H1 (cell line): ENCODE measurements at regions not wholly inside any gene's neighbourhood (a gene's known extent, or its start where the extent isn't known, plus 50 kb on each side); places are given as distances from the start of the nearest gene placed in this dataset.

Experiments
- CTCF ChIA-PET: fragments of 300-600 bp; sonication (Branson Sonifier 250); formaldehyde crosslinking; loops from one replicate; lab custom pipeline; 2021; ENCODE audit not compliant: partially characterized antibody; lab: Charles Lee
- POLR2A ChIA-PET: fragments of 300-600 bp; sonication (Branson Sonifier 250); formaldehyde crosslinking; loops from one replicate; lab custom pipeline; 2021; ENCODE audit warnings: inconsistent platforms; ENCODE audit not compliant: partially characterized antibody; lab: Charles Lee
- DNase-seq, 2 experiments: peaks; one replicate each; pipeline versions ENCODE4 v3.0.0 to v3.0.0-alpha.2; 2010 to 2022; ENCODE audit warnings: low spot score in 2 of 2, low read depth in 1 of 2, mixed read lengths in 1 of 2
- FAIRE-seq: peaks from 2 replicates; lab custom pipeline; 2011; peaks lifted over from hg19 to GRCh38; lab: Jason Lieb, UNC
- H2AFZ ChIP-seq: 2 replicates; pipeline ENCODE4 v1.8.1; 2012; ENCODE audit warnings: low read length, inconsistent platforms
- H2AK5ac ChIP-seq: 2 replicates; pipeline ENCODE4 v1.6.1; 2013; ENCODE audit warnings: low read depth, low read length
- H2BK120ac ChIP-seq: replicated peaks from 2 replicates; pipeline ENCODE3; 2013; ENCODE audit warnings: low read depth, low read length, inconsistent platforms
- H2BK12ac ChIP-seq: 2 replicates; pipeline ENCODE4 v1.6.1; 2013; ENCODE audit warnings: low read depth, low read length
- H2BK15ac ChIP-seq: 2 replicates; pipeline ENCODE4 v1.6.1; 2013; ENCODE audit warnings: low read length
- H2BK20ac ChIP-seq: 2 replicates; pipeline ENCODE4 v1.6.1; 2013; ENCODE audit warnings: low read length
- H2BK5ac ChIP-seq: 2 replicates; pipeline ENCODE4 v1.6.1; 2013; ENCODE audit warnings: low read depth, low read length
- H3K14ac ChIP-seq: 2 replicates; pipeline ENCODE4 v1.6.1; 2013; ENCODE audit warnings: inconsistent platforms; ENCODE audit not compliant: insufficient read length
- H3K18ac ChIP-seq: 2 replicates; pipeline ENCODE4 v1.6.1; 2013; ENCODE audit warnings: low read length; ENCODE audit errors: extremely low read depth
- H3K23ac ChIP-seq: 2 replicates; pipeline ENCODE4 v1.6.1; 2013; ENCODE audit warnings: inconsistent platforms; ENCODE audit not compliant: insufficient read length
- H3K23me2 ChIP-seq: 2 replicates; pipeline ENCODE4 v1.6.1; 2013; ENCODE audit warnings: low read depth, low read length
- H3K27ac ChIP-seq: 2 replicates; pipeline ENCODE4 v1.6.1; 2011; ENCODE audit warnings: low read depth, low read length, inconsistent platforms
- H3K27me3 ChIP-seq, 4 experiments: replicated peaks in 1 of 4; 1 replicate in 1 of 4; 2 replicates in 3 of 4; pipeline versions ENCODE4 v1.6.1 to v1.8.1; 2011 to 2013; ENCODE audit warnings: low read length in 3 of 4, mild to moderate bottlenecking in 3 of 4, inconsistent platforms in 2 of 4, mixed read lengths in 2 of 4, moderate library complexity in 1 of 4; ENCODE audit not compliant: control insufficient read depth in 3 of 4, insufficient read depth in 3 of 4; ENCODE audit errors: extremely low read depth in 1 of 4
- H3K36me3 ChIP-seq, 4 experiments: 2 replicates each; pipeline versions ENCODE4 v1.6.1 to v1.8.1; 2011 to 2013; ENCODE audit warnings: mild to moderate bottlenecking in 4 of 4, low read length in 3 of 4, moderate library complexity in 2 of 4, control low read depth in 1 of 4, inconsistent platforms in 1 of 4; ENCODE audit not compliant: insufficient read depth in 4 of 4, control insufficient read depth in 2 of 4
- H3K4ac ChIP-seq: replicated peaks from 2 replicates; pipeline ENCODE3; 2013; ENCODE audit warnings: low read length, low read depth, mixed read lengths, inconsistent platforms; ENCODE audit not compliant: insufficient read length
- H3K4me1 ChIP-seq, 4 experiments: replicated peaks in 1 of 4; 1 replicate in 1 of 4; 2 replicates in 3 of 4; pipeline versions ENCODE4 v1.6.1 to v1.8.1; 2011 to 2013; ENCODE audit warnings: low read length in 3 of 4, inconsistent platforms in 2 of 4, mixed read lengths in 1 of 4; ENCODE audit not compliant: insufficient read depth in 4 of 4, control insufficient read depth in 3 of 4
- H3K4me2 ChIP-seq, 2 experiments: 2 replicates each; pipeline versions ENCODE4 v1.6.1 to v1.8.1; 2011 to 2013; ENCODE audit warnings: low read depth in 2 of 2, low read length in 2 of 2, control low read depth in 1 of 2, inconsistent platforms in 1 of 2, mild to moderate bottlenecking in 1 of 2; ENCODE audit not compliant: insufficient read depth in 1 of 2
- H3K4me3 ChIP-seq, 4 experiments: fragments of 200-600, 300-600 bp in 1 of 4; sonication (generic), shearing (Covaris generic), sonication (Bioruptor Twin) in 1 of 4; 2 replicates each; pipeline versions ENCODE4 v1.5.1 to v1.8.1; 2011 to 2016; ENCODE audit warnings: low read length in 4 of 4, low read depth in 3 of 4, control low read depth in 2 of 4, inconsistent platforms in 2 of 4, mild to moderate bottlenecking in 2 of 4, mixed read lengths in 1 of 4, moderate library complexity in 1 of 4; ENCODE audit not compliant: insufficient read depth in 2 of 4; ENCODE audit errors: extremely low read depth in 1 of 4
- H3K56ac ChIP-seq: replicated peaks from 2 replicates; pipeline ENCODE3; 2013; ENCODE audit warnings: low read depth, mild to moderate bottlenecking, mixed read lengths, low read length, inconsistent platforms; ENCODE audit not compliant: insufficient read length
- H3K79me1 ChIP-seq: 2 replicates; pipeline ENCODE4 v1.6.1; 2013; ENCODE audit warnings: low read depth, low read length, control low read depth
- H3K79me2 ChIP-seq, 2 experiments: 2 replicates each; pipeline versions ENCODE4 v1.6.1 to v1.8.1; 2012 to 2013; ENCODE audit warnings: low read length in 2 of 2, mild to moderate bottlenecking in 2 of 2, inconsistent platforms in 1 of 2; ENCODE audit not compliant: insufficient read depth in 2 of 2, control insufficient read depth in 1 of 2
- H3K9ac ChIP-seq, 4 experiments: replicated peaks in 1 of 4; 1 replicate in 1 of 4; 2 replicates in 3 of 4; pipeline versions ENCODE4 v1.6.1 to v1.8.1; 2011 to 2013; ENCODE audit warnings: low read depth in 3 of 4, low read length in 3 of 4, control low read depth in 2 of 4, mild to moderate bottlenecking in 2 of 4, moderate library complexity in 2 of 4, inconsistent platforms in 1 of 4; ENCODE audit errors: extremely low read depth in 1 of 4
- H3K9me3 ChIP-seq, 2 experiments: 2 replicates each; pipeline versions ENCODE4 v1.6.1 to v1.8.1; 2012 to 2013; ENCODE audit warnings: mild to moderate bottlenecking in 2 of 2, moderate library complexity in 2 of 2, control low read depth in 1 of 2, inconsistent platforms in 1 of 2, low read depth in 1 of 2, low read length in 1 of 2, mixed read lengths in 1 of 2; ENCODE audit not compliant: insufficient read depth in 2 of 2
- H4K20me1 ChIP-seq, 2 experiments: replicated peaks in 1 of 2; 2 replicates each; pipeline versions ENCODE3 to v1.8.1; 2011 to 2013; ENCODE audit warnings: inconsistent platforms in 2 of 2, low read length in 2 of 2, mild to moderate bottlenecking in 1 of 2; ENCODE audit not compliant: insufficient read depth in 2 of 2, control insufficient read depth in 1 of 2
- H4K5ac ChIP-seq: 2 replicates; pipeline ENCODE4 v1.6.1; 2013; ENCODE audit warnings: low read length, low read depth, mixed read lengths, inconsistent platforms; ENCODE audit not compliant: insufficient read length
- H4K8ac ChIP-seq: 2 replicates; pipeline ENCODE4 v1.8.0; 2013; ENCODE audit warnings: mild to moderate bottlenecking, moderate library complexity, low read length, inconsistent platforms; ENCODE audit not compliant: insufficient read depth; ENCODE audit errors: extremely low read depth
- H4K91ac ChIP-seq: replicated peaks from 2 replicates; pipeline ENCODE3; 2013; ENCODE audit warnings: low read length, mixed read lengths, inconsistent platforms; ENCODE audit not compliant: insufficient read length
- CBX8 ChIP-seq: fragments of 300-800, 300-1000 bp; sonication (generic); IDR thresholded peaks from 2 replicates; pipeline ENCODE4 v1.7.1; 2016; ENCODE audit warnings: low read depth, low read length, borderline replicate concordance
- GTF2F1 ChIP-seq: IDR thresholded peaks from 2 replicates; pipeline ENCODE4 v1.6.1; 2012; ENCODE audit warnings: low read depth, low read length, improper control_type of control experiment, borderline replicate concordance
- NRF1 ChIP-seq: IDR thresholded peaks from 2 replicates; pipeline ENCODE4 v1.6.1; 2011; ENCODE audit warnings: mild to moderate bottlenecking, low read depth, low read length, improper control_type of control experiment
- POU5F1 ChIP-seq: IDR thresholded peaks from 2 replicates; pipeline ENCODE4 v1.6.1; 2011; ENCODE audit warnings: low read depth, mild to moderate bottlenecking, low read length, moderate library complexity
- RAD21 ChIP-seq, 2 experiments: IDR thresholded peaks in 1 of 2; conservative IDR thresholded peaks in 1 of 2; 2 replicates each; pipeline ENCODE4 v1.6.1; 2011; ENCODE audit warnings: low read depth in 2 of 2, low read length in 2 of 2, improper control_type of control experiment in 1 of 2, inconsistent platforms in 1 of 2, mild to moderate bottlenecking in 1 of 2, moderate library complexity in 1 of 2
- SP4 ChIP-seq: IDR thresholded peaks from 2 replicates; pipeline ENCODE4 v1.6.1; 2012; ENCODE audit warnings: low read length, inconsistent platforms
- SUZ12 ChIP-seq: fragments of 200-600 bp; sonication (generic); IDR thresholded peaks from 2 replicates; pipeline ENCODE4 v1.6.1; 2012; ENCODE audit warnings: mild to moderate bottlenecking, inconsistent platforms, low read length, moderate library complexity, mixed read lengths
- TBP ChIP-seq: IDR thresholded peaks from 2 replicates; pipeline ENCODE4 v1.6.1; 2011; ENCODE audit warnings: low read depth, low read length, improper control_type of control experiment
- ZNF274 ChIP-seq: IDR thresholded peaks from 2 replicates; pipeline ENCODE4 v1.7.0; 2012; ENCODE audit warnings: low read length, borderline replicate concordance; ENCODE audit errors: extremely low read depth
- WGBS, 2 experiments: shearing (Covaris generic) in 1 of 2; methylation state at CpG; one replicate each; pipeline versions ENCODE4 v1.1.6 to v1.1.7; 2013 to 2015; ENCODE audit warnings: low lambda C conversion rate in 2 of 2, mixed read lengths in 2 of 2, inconsistent platforms in 1 of 2, low coverage in 1 of 2, missing lambda C conversion rate in 1 of 2; ENCODE audit not compliant: insufficient replicate concordance in 2 of 2, insufficient coverage in 1 of 2, insufficient read length in 1 of 2; ENCODE audit errors: extremely low coverage in 1 of 2, missing lambda C conversion rate in 1 of 2; 5-methylcytosine and 5-hydroxymethylcytosine counted together
- TF ChIP-seq, protein P1 (sequence below): IDR thresholded peaks from 2 replicates; pipeline ENCODE4 v1.6.1; 2011; ENCODE audit warnings: low read depth, mild to moderate bottlenecking, low read length; ENCODE audit not compliant: insufficient read depth

- TF ChIP-seq SP4 (no peak), POU5F1 (no peak), SUZ12 (no peak), TBP (no peak), CBX8 (no peak), ZNF274 (no peak), RAD21 (IDR thresholded peaks at IDR 0.05 in 1 of 2, conservative IDR thresholded peaks at IDR 0.05 in 1 of 2; ENCODE audit: low read depth in 2 of 2, low read length in 2 of 2) (no peak), GTF2F1 (no peak), NRF1 (no peak)
- TF ChIP-seq, protein P1, sequence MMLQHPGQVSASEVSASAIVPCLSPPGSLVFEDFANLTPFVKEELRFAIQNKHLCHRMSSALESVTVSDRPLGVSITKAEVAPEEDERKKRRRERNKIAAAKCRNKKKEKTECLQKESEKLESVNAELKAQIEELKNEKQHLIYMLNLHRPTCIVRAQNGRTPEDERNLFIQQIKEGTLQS = no peak
- Histone ChIP-seq H3K27me3 (no peaks in the 10 kb centered on the region), H3K9me3 (no peaks in the 10 kb centered on the region), H4K5ac (no peak overlapping the region), H4K8ac (no peak overlapping the region), H4K20me1 (no peaks in the 10 kb centered on the region), H3K18ac (no peak overlapping the region), H3K4me2 (no peak overlapping the region), H3K4me1 (no peaks in the 10 kb centered on the region), H2BK15ac (no peak overlapping the region), H2BK5ac (no peak overlapping the region), H2AFZ (no peak overlapping the region), H3K36me3 (no peaks in the 10 kb centered on the region), H4K91ac (no peak overlapping the region), H3K9ac (no peak overlapping the region), H3K4me3 (no peak overlapping the region), H3K14ac (no peak overlapping the region), H3K23ac (no peak overlapping the region), H2BK20ac (no peak overlapping the region), H2BK120ac (no peak overlapping the region), H2AK5ac (no peak overlapping the region), H3K27ac (no peak overlapping the region), H3K56ac (no peak overlapping the region), H3K79me2 (no peaks in the 10 kb centered on the region), H3K23me2 (no peaks in the 10 kb centered on the region; the same call in 1 of the 2 replicates), H2BK12ac (no peak overlapping the region), H3K4ac (no peak overlapping the region), H3K79me1 (no peaks in the 10 kb centered on the region)
- ChIA-PET CTCF (interaction anchor here (0.7 kb wide), 1 partner anchor 274 kb away, joined by 3 read pairs; no protein-coding TSS in a partner anchor), POLR2A (no interaction called here)
- no peak for DNase-seq
- no peak for FAIRE-seq
- WGBS, 2 experiments = 100% methylated on average over 1 of the region's 1 CpG; no CpG with 5 or more reads in 1 of the 2 experiments
Measured at GRCh38 chr5:105380126-105380525, 1817.5 kb upstream of the NUDT12 start.
